SK-N-SH (cell line): ENCODE measurements at regions not wholly inside any gene's neighbourhood (a gene's known extent, or its start where the extent isn't known, plus 50 kb on each side); places are given as distances from the start of the nearest gene placed in this dataset.

Source experiments
- CTCF ChIA-PET: fragments of 300-600, 350-600 bp; formaldehyde crosslinking; extraction: SDS; loops from one replicate; lab custom pipeline; 2021; lab: Yijun Ruan, JAX
- POLR2A ChIA-PET: fragments of 350-600 bp; sonication (Branson Sonifier 250); formaldehyde crosslinking; extraction: SDS; loops from one replicate; lab custom pipeline; 2020; ENCODE audit warnings: antibody characterized with exemption, inconsistent platforms; lab: Yijun Ruan, JAX
- DNase-seq: peaks from one replicate; pipeline ENCODE4 v3.0.0; 2012
- H2AFZ ChIP-seq: fragments of 200-600 bp; sonication (generic); 2 replicates; pipeline ENCODE4 v1.8.1; 2016; ENCODE audit warnings: antibody characterized with exemption, mild to moderate bottlenecking, low read depth
- H3F3A ChIP-seq: fragments of 200-600 bp; sonication (generic); replicated peaks from 2 replicates; pipeline ENCODE3; 2016; ENCODE audit warnings: antibody characterized with exemption, mild to moderate bottlenecking; ENCODE audit not compliant: insufficient read depth
- H3K27ac ChIP-seq, 2 experiments: fragments of 200-500 bp in 1 of 2; fragments of 200-600 bp in 1 of 2; sonication (Bioruptor generic) in 1 of 2; sonication (generic), shearing (Covaris generic) in 1 of 2; 2 replicates each; pipeline versions ENCODE4 v1.5.1 to v1.6.1; 2014 to 2016; ENCODE audit warnings: low read depth in 2 of 2, inconsistent platforms in 1 of 2, low read length in 1 of 2, mild to moderate bottlenecking in 1 of 2, mixed read lengths in 1 of 2
- H3K27me3 ChIP-seq: fragments of 200-600 bp; sonication (generic), shearing (Covaris generic); 2 replicates; pipeline ENCODE4 v1.6.1; 2016; ENCODE audit warnings: mixed run types; ENCODE audit not compliant: insufficient read depth
- H3K36me3 ChIP-seq, 2 experiments: fragments of 200-500 bp in 1 of 2; fragments of 200-600 bp in 1 of 2; sonication (Bioruptor generic) in 1 of 2; sonication (generic) in 1 of 2; replicated peaks in 1 of 2; 2 replicates each; pipeline versions ENCODE3 to v1.5.1; 2014 to 2016; ENCODE audit warnings: low read length in 1 of 2, mild to moderate bottlenecking in 1 of 2; ENCODE audit not compliant: insufficient read depth in 2 of 2, control insufficient read depth in 1 of 2
- H3K4me1 ChIP-seq, 2 experiments: fragments of 200-500 bp in 1 of 2; fragments of 200-600 bp in 1 of 2; sonication (Bioruptor generic) in 1 of 2; sonication (generic), shearing (Covaris generic) in 1 of 2; 2 replicates each; pipeline versions ENCODE4 v1.5.1 to v1.6.1; 2014 to 2016; ENCODE audit warnings: low read depth in 1 of 2, low read length in 1 of 2, mixed run types in 1 of 2; ENCODE audit not compliant: insufficient read depth in 2 of 2, control insufficient read depth in 1 of 2
- H3K4me2 ChIP-seq: fragments of 200-600 bp; sonication (generic), shearing (Covaris generic); 2 replicates; pipeline ENCODE4 v1.6.1; 2017; ENCODE audit warnings: mixed run types
- H3K4me3 ChIP-seq, 2 experiments: fragments of 200-500 bp in 1 of 2; fragments of 200-600 bp in 1 of 2; sonication (Bioruptor generic) in 1 of 2; sonication (generic), shearing (Covaris generic) in 1 of 2; 2 replicates each; pipeline versions ENCODE4 v1.5.1 to v1.8.1; 2014 to 2016; ENCODE audit warnings: low read depth in 2 of 2, inconsistent platforms in 1 of 2, low read length in 1 of 2, mild to moderate bottlenecking in 1 of 2, mixed read lengths in 1 of 2, moderate library complexity in 1 of 2
- H3K79me2 ChIP-seq: fragments of 200-600 bp; sonication (generic); 2 replicates; pipeline ENCODE4 v1.8.1; 2017; ENCODE audit warnings: mild to moderate bottlenecking; ENCODE audit not compliant: insufficient read depth
- H3K9ac ChIP-seq: fragments of 200-600 bp; sonication (generic); 2 replicates; pipeline ENCODE4 v1.6.1; 2017; ENCODE audit warnings: mixed run types
- H3K9me2 ChIP-seq: fragments of 200-600 bp; sonication (generic); 2 replicates; pipeline ENCODE4 v1.6.1; 2017; ENCODE audit warnings: mixed run types
- H3K9me3 ChIP-seq: fragments of 200-600 bp; sonication (generic); 2 replicates; pipeline ENCODE4 v1.6.1; 2017; ENCODE audit warnings: mixed run types, mild to moderate bottlenecking, moderate library complexity
- H4K20me1 ChIP-seq: fragments of 200-600 bp; sonication (generic); 2 replicates; pipeline ENCODE4 v1.6.1; 2017; ENCODE audit warnings: mild to moderate bottlenecking, mixed run types; ENCODE audit not compliant: insufficient read depth
- ELF1 ChIP-seq: IDR thresholded peaks from 2 replicates; pipeline ENCODE4 v1.4.0; 2012
- EP300 ChIP-seq, 2 experiments: IDR thresholded peaks; 2 replicates each; pipeline versions ENCODE4 v1.4.0 to v1.6.1; 2012; ENCODE audit warnings: borderline replicate concordance in 1 of 2, low read depth in 1 of 2, low read length in 1 of 2
- EZH2phosphoT487 ChIP-seq: fragments of 200-600 bp; sonication (generic); IDR thresholded peaks from 2 replicates; pipeline ENCODE4 v1.6.1; 2017; ENCODE audit warnings: low read depth, mixed run types, mild to moderate bottlenecking, antibody characterized with exemption, moderate library complexity, borderline replicate concordance
- FOXJ3 ChIP-seq: sonication (generic); formaldehyde crosslinking; IDR thresholded peaks from 2 replicates; pipeline ENCODE4 v1.5.1; 2020; ENCODE audit warnings: mild to moderate bottlenecking, missing genetic modification reagents
- MXI1 ChIP-seq: IDR thresholded peaks from 2 replicates; pipeline ENCODE4 v1.6.1; 2012; ENCODE audit warnings: mild to moderate bottlenecking, low read depth, low read length, improper control_type of control experiment
- NFIC ChIP-seq: IDR thresholded peaks from 2 replicates; pipeline ENCODE4 v1.4.0; 2012; ENCODE audit warnings: borderline replicate concordance
- RFX5 ChIP-seq: IDR thresholded peaks from 2 replicates; pipeline ENCODE4 v1.6.1; 2012; ENCODE audit warnings: mild to moderate bottlenecking, improper control_type of control experiment, low read length
- RXRA ChIP-seq: IDR thresholded peaks from 2 replicates; pipeline ENCODE4 v1.4.0; 2012; ENCODE audit warnings: low read depth, mild to moderate bottlenecking, borderline replicate concordance
- TCF12 ChIP-seq: IDR thresholded peaks from 2 replicates; pipeline ENCODE4 v1.4.0; 2012
- WGBS: methylation state at CpG from one replicate; pipeline ENCODE4 v1.1.6; 2017; ENCODE audit warnings: low lambda C conversion rate; 5-methylcytosine and 5-hydroxymethylcytosine counted together
- TF ChIP-seq, protein P1 (sequence below): IDR thresholded peaks from 2 replicates; pipeline ENCODE4 v1.4.0; 2012; ENCODE audit warnings: low read depth, borderline replicate concordance
- TF ChIP-seq, protein P2 (sequence below): fragments of 200-600 bp; sonication (generic); IDR thresholded peaks from 2 replicates; pipeline ENCODE4 v1.6.1; 2017; ENCODE audit warnings: antibody characterized with exemption, mild to moderate bottlenecking, moderate library complexity
- TF ChIP-seq, protein P3 (sequence below): IDR thresholded peaks from 2 replicates; pipeline ENCODE4 v1.4.0; 2012; ENCODE audit warnings: low read depth
- TF ChIP-seq, protein P4 (sequence below): fragments of 150-350 bp; IDR thresholded peaks from 2 replicates; pipeline ENCODE4 v1.6.1; 2017; ENCODE audit warnings: antibody characterized with exemption, low read length, low read depth, borderline replicate concordance
- TF ChIP-seq, protein P5 (sequence below): IDR thresholded peaks from 2 replicates; pipeline ENCODE4; 2012

DNA sequence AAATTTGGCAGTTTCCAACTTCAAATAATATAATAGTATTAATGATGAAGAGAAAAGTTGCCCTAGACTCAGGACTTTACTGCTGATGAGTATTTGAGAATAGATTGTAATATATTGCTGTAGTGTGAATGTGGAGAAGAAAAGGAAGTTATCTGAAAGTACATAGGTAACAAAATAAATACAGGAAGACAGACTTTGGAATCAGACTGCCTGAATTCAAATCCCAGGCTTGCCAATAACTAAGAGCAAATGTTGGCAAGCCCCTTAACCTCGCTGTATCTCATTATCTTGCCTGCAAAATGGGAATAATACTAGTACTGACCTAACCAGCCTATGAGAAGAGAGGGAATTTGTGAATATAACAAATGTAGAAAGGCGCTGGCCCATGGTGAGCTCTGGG is 765.2 kb upstream of the ID2 start:
- DNase-seq, result no peak
- ChIA-PET POLR2A (no interaction called here), CTCF (no interaction called here)
- Histone ChIP-seq H3K9ac (no peak overlapping the region), H2AFZ (no peak overlapping the region), H3K27ac (no peak overlapping the region), H4K20me1 (no peaks in the 10 kb centered on the region), H3K36me3 (no peaks in the 10 kb centered on the region), H3K4me2 (no peak overlapping the region), H3K79me2 (no peaks in the 10 kb centered on the region), H3K4me3 (no peak overlapping the region), H3K4me1 (no peaks in the 10 kb centered on the region), H3F3A (no peaks in the 10 kb centered on the region), H3K27me3 (no peaks in the 10 kb centered on the region), H3K9me3 (no peaks in the 10 kb centered on the region), H3K9me2 (no peaks in the 10 kb centered on the region)
- TF ChIP-seq MXI1, result no peak
- TF ChIP-seq, protein P1, sequence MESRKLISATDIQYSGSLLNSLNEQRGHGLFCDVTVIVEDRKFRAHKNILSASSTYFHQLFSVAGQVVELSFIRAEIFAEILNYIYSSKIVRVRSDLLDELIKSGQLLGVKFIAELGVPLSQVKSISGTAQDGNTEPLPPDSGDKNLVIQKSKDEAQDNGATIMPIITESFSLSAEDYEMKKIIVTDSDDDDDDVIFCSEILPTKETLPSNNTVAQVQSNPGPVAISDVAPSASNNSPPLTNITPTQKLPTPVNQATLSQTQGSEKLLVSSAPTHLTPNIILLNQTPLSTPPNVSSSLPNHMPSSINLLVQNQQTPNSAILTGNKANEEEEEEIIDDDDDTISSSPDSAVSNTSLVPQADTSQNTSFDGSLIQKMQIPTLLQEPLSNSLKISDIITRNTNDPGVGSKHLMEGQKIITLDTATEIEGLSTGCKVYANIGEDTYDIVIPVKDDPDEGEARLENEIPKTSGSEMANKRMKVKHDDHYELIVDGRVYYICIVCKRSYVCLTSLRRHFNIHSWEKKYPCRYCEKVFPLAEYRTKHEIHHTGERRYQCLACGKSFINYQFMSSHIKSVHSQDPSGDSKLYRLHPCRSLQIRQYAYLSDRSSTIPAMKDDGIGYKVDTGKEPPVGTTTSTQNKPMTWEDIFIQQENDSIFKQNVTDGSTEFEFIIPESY, result no peak
- no peak for TF ChIP-seq RXRA
- no peak for TF ChIP-seq EZH2phosphoT487
- TF ChIP-seq EP300 (IDR thresholded peaks at IDR 0.05; ENCODE audit: borderline replicate concordance in 1 of 2, low read depth in 1 of 2, low read length in 1 of 2), result no peak
- TF ChIP-seq, protein P2, sequence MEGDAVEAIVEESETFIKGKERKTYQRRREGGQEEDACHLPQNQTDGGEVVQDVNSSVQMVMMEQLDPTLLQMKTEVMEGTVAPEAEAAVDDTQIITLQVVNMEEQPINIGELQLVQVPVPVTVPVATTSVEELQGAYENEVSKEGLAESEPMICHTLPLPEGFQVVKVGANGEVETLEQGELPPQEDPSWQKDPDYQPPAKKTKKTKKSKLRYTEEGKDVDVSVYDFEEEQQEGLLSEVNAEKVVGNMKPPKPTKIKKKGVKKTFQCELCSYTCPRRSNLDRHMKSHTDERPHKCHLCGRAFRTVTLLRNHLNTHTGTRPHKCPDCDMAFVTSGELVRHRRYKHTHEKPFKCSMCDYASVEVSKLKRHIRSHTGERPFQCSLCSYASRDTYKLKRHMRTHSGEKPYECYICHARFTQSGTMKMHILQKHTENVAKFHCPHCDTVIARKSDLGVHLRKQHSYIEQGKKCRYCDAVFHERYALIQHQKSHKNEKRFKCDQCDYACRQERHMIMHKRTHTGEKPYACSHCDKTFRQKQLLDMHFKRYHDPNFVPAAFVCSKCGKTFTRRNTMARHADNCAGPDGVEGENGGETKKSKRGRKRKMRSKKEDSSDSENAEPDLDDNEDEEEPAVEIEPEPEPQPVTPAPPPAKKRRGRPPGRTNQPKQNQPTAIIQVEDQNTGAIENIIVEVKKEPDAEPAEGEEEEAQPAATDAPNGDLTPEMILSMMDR, result no peak
- no peak for TF ChIP-seq RFX5
- TF ChIP-seq, protein P3, sequence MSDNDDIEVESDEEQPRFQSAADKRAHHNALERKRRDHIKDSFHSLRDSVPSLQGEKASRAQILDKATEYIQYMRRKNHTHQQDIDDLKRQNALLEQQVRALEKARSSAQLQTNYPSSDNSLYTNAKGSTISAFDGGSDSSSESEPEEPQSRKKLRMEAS, result no peak
- no peak for TF ChIP-seq FOXJ3
- no peak for TF ChIP-seq NFIC
- TF ChIP-seq, protein P4, sequence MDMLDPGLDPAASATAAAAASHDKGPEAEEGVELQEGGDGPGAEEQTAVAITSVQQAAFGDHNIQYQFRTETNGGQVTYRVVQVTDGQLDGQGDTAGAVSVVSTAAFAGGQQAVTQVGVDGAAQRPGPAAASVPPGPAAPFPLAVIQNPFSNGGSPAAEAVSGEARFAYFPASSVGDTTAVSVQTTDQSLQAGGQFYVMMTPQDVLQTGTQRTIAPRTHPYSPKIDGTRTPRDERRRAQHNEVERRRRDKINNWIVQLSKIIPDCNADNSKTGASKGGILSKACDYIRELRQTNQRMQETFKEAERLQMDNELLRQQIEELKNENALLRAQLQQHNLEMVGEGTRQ, result no peak
- TF ChIP-seq, protein P5, sequence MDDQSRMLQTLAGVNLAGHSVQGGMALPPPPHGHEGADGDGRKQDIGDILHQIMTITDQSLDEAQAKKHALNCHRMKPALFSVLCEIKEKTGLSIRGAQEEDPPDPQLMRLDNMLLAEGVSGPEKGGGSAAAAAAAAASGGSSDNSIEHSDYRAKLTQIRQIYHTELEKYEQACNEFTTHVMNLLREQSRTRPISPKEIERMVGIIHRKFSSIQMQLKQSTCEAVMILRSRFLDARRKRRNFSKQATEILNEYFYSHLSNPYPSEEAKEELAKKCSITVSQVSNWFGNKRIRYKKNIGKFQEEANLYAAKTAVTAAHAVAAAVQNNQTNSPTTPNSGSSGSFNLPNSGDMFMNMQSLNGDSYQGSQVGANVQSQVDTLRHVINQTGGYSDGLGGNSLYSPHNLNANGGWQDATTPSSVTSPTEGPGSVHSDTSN, result no peak
- TF ChIP-seq ELF1, result no peak
- no peak for TF ChIP-seq TCF12
- WGBS, result 58% methylated on average over 2 of the region's 2 CpGs
